ENCODE measurements at regions not wholly inside any gene's neighbourhood (a gene's known extent, or its start where the extent isn't known, plus 50 kb on each side); places are given as distances from the start of the nearest gene placed in this dataset.

DNA sequence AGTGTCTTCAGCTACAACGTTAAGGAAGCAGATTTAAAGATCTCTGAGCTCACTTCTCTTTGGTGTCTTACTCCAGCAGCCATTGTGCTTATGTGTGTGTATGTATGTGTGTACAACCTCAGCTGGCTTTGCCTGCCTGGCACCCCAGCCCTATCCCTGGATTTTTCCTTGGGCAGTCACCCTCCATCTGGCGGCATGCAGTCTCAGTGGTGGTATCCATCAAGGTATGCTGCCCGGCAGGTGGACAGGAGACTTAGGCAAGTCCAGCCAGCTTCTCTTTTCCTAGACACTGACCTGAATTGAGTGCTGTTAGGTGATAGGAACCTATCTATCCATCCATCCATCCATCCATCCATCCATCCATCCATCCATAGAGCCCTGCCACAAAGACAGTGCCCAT, 280.8 kb upstream of the CCL2 start:
- Histone ChIP-seq H3K4me2 (ENCODE audit: low read depth, low read length) (no peak overlapping the region), H3K9me3 (ENCODE audit: low read length) (no peaks in the 10 kb centered on the region), H3K9ac (ENCODE audit: insufficient read depth, low read depth, low read length) (no peak overlapping the region), H3K27me3 (ENCODE audit: control insufficient read depth in 1 of 2, insufficient read depth in 2 of 2, low read length in 2 of 2) (peaks cover 0 to 8% of the 10 kb centered on the region in 2 experiments; a peak in 1 of 5 replicates), H3K4me3 (replicated peaks in 1 of 3; ENCODE audit: insufficient read depth in 1 of 3, low read depth in 2 of 3, low read length in 3 of 3) (no peak overlapping the region), H3K27ac (ENCODE audit: extremely low read length, insufficient read depth, low read length) (no peak overlapping the region), H3K4me1 (ENCODE audit: insufficient read depth, low read length) (no peaks in the 10 kb centered on the region), H4K20me1 (ENCODE audit: insufficient read depth, low read length) (no peaks in the 10 kb centered on the region), H3K36me3 (replicated peaks in 1 of 2; ENCODE audit: control insufficient read depth in 1 of 2, insufficient read depth in 2 of 2, low read length in 2 of 2) (no peaks in the 10 kb centered on the region), H3K79me2 (ENCODE audit: insufficient read depth, low read length) (no peaks in the 10 kb centered on the region), H2AFZ (ENCODE audit: low read length) (no peak overlapping the region)
- no peak for FAIRE-seq
- in situ Hi-C loops (cut with HindIII; ENCODE audit: extremely low pct_ligation_motif_present, low pct_unique_long_range_greater_than_20kb) = no loop called here
- POLR2A ChIA-PET = no interaction called here
- WGBS (ENCODE audit: low lambda C conversion rate) = 11% methylated on average over 3 of the region's 3 CpGs
- TF ChIP-seq ZNF33A (CRISPR knock-in tag; IDR thresholded peaks at IDR 0.05; ENCODE audit: borderline replicate concordance) (no peak), CREB1 (IDR thresholded peaks at IDR 0.05) (no peak), CREB1 (CRISPR knock-in tag; IDR thresholded peaks at IDR 0.05) (no peak), ETV5 (CRISPR knock-in tag; IDR thresholded peaks at IDR 0.05; ENCODE audit: borderline replicate concordance) (no peak), MXD4 (CRISPR knock-in tag; IDR thresholded peaks at IDR 0.05) (no peak), MED1 (CRISPR knock-in tag; IDR thresholded peaks at IDR 0.05) (no peak), ZNF766 (CRISPR knock-in tag; IDR thresholded peaks at IDR 0.05; ENCODE audit: borderline replicate concordance) (no peak), PCBP2 (optimal IDR thresholded peaks at IDR 0.05; ENCODE audit: low read depth, low read length, poor library complexity, severe bottlenecking) (no peak), ZNF724P (CRISPR knock-in tag; IDR thresholded peaks at IDR 0.05; ENCODE audit: borderline replicate concordance) (no peak), HOXA7 (CRISPR knock-in tag; IDR thresholded peaks at IDR 0.05) (no peak), ZNF552 (CRISPR knock-in tag; IDR thresholded peaks at IDR 0.05; ENCODE audit: borderline replicate concordance) (no peak), MAFK (conservative IDR thresholded peaks at IDR 0.05 in 1 of 2, IDR thresholded peaks at IDR 0.05 in 1 of 2; ENCODE audit: low read length in 2 of 2) (no peak)
- TF ChIP-seq, protein P1, sequence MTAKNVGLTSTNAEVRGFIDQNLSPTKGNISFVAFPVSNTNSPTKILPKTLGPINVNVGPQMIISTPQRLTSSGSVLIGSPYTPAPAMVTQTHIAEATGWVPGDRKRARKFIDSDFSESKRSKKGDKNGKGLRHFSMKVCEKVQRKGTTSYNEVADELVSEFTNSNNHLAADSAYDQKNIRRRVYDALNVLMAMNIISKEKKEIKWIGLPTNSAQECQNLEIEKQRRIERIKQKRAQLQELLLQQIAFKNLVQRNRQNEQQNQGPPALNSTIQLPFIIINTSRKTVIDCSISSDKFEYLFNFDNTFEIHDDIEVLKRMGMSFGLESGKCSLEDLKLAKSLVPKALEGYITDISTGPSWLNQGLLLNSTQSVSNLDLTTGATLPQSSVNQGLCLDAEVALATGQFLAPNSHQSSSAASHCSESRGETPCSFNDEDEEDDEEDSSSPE (CRISPR knock-in tag; IDR thresholded peaks at IDR 0.05) = no peak
- TF ChIP-seq, protein P2, sequence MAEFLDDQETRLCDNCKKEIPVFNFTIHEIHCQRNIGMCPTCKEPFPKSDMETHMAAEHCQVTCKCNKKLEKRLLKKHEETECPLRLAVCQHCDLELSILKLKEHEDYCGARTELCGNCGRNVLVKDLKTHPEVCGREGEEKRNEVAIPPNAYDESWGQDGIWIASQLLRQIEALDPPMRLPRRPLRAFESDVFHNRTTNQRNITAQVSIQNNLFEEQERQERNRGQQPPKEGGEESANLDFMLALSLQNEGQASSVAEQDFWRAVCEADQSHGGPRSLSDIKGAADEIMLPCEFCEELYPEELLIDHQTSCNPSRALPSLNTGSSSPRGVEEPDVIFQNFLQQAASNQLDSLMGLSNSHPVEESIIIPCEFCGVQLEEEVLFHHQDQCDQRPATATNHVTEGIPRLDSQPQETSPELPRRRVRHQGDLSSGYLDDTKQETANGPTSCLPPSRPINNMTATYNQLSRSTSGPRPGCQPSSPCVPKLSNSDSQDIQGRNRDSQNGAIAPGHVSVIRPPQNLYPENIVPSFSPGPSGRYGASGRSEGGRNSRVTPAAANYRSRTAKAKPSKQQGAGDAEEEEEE (CRISPR knock-in tag; IDR thresholded peaks at IDR 0.05; ENCODE audit: borderline replicate concordance) = no peak
- TF ChIP-seq, protein P3, sequence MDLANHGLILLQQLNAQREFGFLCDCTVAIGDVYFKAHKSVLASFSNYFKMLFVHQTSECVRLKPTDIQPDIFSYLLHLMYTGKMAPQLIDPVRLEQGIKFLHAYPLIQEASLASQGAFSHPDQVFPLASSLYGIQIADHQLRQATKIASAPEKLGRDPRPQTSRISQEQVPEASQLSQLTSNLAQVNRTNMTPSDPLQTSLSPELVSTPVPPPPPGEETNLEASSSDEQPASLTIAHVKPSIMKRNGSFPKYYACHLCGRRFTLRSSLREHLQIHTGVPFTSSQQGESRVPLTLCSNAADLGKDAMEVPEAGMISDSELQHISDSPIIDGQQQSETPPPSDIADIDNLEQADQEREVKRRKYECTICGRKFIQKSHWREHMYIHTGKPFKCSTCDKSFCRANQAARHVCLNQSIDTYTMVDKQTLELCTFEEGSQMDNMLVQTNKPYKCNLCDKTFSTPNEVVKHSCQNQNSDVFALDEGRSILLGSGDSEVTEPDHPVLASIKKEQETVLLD (CRISPR knock-in tag; IDR thresholded peaks at IDR 0.05; ENCODE audit: low read depth) = no peak
- TF ChIP-seq, protein P4, sequence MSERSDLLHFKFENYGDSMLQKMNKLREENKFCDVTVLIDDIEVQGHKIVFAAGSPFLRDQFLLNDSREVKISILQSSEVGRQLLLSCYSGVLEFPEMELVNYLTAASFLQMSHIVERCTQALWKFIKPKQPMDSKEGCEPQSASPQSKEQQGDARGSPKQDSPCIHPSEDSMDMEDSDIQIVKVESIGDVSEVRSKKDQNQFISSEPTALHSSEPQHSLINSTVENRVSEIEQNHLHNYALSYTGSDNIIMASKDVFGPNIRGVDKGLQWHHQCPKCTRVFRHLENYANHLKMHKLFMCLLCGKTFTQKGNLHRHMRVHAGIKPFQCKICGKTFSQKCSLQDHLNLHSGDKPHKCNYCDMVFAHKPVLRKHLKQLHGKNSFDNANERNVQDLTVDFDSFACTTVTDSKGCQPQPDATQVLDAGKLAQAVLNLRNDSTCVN (CRISPR knock-in tag; IDR thresholded peaks at IDR 0.05; ENCODE audit: borderline replicate concordance) = no peak
- DNase-seq (ENCODE audit: low spot score) = no peak
- ATAC-seq = no peak
- BruUV-seq (replicated peaks) = no TSS peak
- CTCF ChIA-PET (ENCODE audit: low intra/inter-chr PET ratio, low total read pairs) = no interaction called here
- intact Hi-C loops (cut with micrococcal nuclease; ENCODE audit: unreplicated experiment) = no loop called here

Data from HepG2 (cell line).